GM19043 (cell line): ENCODE measurements at regions not wholly inside any gene's neighbourhood (a gene's known extent, or its start where the extent isn't known, plus 50 kb on each side); places are given as distances from the start of the nearest gene placed in this dataset.
"Not testable (repeated sequence)": the region's sequence is repeated elsewhere in the genome, so short reads cannot be mapped to it uniquely, and the experiment has no call there.

Source experiments
- ATAC-seq: cut with Tn5 transposase; IDR thresholded peaks from one replicate; pipeline ENCODE4 v1.9.1; 2021; ENCODE audit warnings: low read depth; ENCODE audit not compliant: unreplicated experiment

- no peak for ATAC-seq
Measured at GRCh38 chr2:234169674-234170073, 119.2 kb downstream of the SPP2 start.

DNA sequence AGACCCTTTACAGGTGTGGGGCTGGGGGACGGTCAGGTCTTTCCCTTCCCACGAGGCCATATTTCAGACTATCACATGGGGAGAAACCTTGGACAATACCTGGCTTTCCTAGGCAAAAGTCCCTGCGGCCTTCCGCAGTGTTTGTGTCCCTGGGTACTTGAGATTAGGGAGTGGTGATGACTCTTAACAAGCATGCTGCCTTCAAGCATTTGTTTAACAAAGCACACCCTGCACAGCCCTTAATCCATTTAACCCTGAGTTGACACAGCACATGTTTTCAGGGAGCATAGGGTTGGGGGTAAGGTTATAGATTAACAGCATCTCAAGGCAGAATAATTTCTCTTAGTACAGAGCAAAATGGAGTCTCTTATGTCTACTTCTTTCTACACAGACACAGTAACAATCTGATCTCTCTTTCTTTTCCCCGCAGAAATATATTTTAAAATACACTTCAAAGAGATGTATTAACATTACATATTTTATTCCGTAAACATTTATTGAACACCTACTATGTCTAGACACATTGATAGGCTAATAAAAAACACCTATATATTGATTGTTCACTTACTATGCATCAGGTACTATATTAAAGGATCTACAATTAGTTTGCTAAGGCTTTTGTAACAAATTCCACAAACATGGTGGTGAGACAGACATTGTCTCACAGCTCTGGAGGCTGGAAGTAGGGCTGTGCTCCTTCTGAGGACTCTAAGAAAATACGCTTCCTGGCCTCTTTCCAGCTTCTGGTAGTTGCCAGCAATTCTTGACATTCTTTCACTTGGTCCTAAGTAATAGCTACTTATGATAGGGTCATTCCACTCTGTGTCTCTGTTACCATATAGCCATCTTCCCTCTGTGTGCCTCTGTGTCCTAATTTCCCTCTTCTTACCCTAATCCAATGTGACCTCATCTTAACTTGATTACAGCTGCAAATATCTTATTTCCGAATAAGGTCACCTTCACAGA lies 118.4 kb downstream of the SPP2 start:
- ATAC-seq, result not testable (repeated sequence)

- no peak for ATAC-seq
Measured at GRCh38 chr2:234166531-234166930, 116.0 kb downstream of the SPP2 start.

DNA sequence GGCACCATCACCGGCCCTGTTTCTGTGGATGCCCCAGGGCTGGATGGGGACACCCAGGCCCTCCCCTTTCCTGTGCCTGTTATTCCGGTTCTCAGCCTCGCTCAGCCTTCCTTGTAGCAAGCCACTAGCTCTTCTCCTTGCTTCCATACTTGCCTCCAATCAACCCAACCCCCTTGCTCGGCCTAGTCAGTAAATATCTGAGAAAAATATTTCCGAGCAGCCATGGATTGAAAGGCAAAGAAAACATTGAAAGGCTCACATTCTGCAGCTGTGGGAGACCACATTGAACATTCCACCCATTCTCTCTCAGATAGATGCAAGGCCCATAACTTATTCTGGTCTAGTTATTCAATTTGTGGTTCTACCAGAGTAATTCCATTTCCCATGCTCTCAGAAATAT lies 114.9 kb downstream of the SPP2 start:
- no peak for ATAC-seq

DNA sequence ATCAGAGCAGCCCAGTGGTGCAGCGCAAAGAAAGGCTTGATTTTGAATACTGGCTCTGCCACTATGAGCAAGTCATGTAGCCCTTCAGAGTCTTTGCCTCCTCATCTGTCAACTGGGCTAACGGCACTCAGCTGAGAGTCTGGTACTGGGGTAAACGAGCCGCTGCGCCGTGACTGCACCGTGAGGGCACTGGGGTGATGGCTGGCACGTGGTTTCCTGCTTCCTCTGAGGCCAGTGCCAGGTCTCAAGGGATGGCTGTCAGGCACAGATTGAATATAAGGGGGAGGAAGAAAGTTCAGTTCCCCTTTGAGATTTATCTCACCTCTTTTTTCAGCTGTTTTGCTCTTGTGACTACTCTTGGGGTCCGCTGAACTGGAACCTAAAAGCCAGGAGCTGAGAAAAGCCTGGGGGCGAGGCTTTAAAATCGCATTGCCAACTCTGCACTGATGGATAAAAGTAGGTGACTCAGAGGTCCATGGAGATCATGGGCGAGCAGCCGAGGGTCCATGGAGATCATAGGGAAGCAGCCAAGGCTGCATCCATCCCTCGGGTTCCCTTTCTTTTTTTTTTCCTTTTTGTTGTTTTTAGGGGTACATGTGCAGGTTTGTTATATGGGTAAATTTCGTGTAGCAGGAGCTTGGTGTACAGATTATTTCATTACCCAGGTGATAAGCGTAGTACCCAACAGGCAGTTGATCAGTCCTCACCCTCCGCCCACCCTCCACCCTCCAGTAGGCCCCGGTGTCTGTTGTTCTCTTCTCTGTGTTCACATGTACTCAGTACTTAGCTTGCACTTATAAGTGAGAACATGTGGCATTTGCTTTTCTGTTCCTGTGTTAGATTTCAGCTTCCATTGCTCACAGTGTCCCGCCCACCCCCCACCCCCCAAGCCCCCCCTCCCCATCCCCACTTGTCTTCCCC lies 114.3 kb downstream of the SPP2 start:
- ATAC-seq, result peak; percentile 59

GRCh38 chr2:234163510-234164045 lies 113.1 kb downstream of the SPP2 start:
- no peak for ATAC-seq

GRCh38 chr2:234162861-234163260 lies 112.4 kb downstream of the SPP2 start:
- ATAC-seq, result no peak

- ATAC-seq, result no peak
Measured at GRCh38 chr2:234161932-234162331, 111.4 kb downstream of the SPP2 start.

- ATAC-seq, result no peak
Measured at GRCh38 chr2:234158812-234159211, 108.3 kb downstream of the SPP2 start.

GRCh38 chr2:234157817-234158588 lies 107.5 kb downstream of the SPP2 start:
- ATAC-seq, result no peak

- ATAC-seq, result no peak
Measured at GRCh38 chr2:234156326-234156725, 105.8 kb downstream of the SPP2 start.

DNA sequence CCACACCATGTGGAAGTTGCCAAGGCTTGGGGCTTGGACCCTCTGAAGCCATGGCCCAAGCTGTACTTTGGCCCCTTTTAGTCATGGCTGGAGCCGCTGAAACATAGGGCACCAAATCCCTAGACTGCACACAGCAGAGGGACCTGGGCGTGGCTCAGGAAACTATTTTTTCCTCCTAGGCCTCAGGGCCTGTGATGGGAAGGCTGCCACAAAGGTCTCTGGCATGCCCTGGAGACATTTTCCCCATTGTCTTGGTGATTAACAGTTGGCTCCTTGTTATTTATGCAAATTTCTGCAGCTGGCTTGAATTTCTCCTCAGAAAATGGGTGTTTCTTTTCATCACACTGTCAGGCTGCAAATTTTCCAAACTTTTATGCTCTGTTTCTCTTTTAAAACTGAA lies 102.3 kb downstream of the SPP2 start:
- ATAC-seq, result not testable (repeated sequence)

DNA sequence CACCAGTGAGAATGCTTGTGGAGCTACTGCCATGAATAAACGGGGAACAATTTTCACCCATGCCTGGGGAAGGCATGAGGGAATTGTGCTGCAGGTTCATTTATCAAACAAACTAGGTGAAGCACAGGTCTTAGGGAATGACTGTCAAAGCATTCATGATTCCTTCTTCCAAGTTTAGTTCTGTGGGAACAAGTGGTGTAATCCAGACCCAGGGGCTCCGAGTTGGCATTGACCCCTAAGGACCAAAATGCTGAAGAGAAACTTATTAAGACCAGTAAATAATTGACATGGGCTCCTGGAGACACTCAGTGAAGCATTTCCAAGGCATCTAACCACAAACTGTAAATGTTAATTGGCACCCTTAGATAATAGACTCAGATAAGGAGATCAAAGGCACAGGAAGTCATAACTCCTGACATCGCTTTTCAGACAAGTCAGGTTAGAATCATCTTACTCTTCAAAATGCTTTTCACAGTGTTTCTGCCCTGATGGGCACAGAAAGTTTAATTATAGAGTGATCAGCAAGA lies 96.9 kb downstream of the SPP2 start:
- ATAC-seq, result no peak

DNA sequence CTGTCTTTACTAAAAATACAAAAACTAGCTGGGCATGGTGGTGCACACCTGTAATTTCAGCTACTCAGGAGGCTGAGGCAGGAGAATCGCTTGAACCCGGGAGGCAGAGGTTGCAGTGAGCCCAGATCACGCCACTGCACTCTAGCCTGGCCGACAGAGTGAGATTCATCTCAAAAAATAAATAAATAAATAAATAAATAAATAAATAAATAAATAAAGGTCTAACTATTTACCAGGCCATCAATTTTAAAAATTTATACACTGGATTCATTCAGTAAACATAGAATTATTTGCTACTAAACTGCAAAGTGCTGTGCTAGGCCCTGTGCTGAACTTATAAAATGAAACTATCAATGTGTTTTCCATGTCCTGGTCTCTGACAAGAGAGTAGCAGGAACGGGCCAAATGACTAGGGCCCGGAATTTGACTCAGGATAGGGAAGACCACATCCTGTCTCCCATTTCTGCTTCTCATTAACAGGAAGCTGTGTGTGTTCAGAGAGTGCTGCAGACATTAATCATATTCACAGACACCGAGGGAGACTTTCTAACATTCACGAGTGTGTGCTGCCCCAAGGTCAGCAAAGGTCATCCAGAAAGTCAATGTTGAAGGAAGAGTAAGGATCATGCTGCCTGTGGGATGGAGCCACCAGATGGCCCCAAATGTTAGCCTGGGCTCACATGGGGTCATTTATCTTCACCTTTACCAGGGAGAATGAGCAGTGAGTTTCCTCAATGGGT lies 95.8 kb downstream of the SPP2 start:
- no peak for ATAC-seq

GRCh38 chr2:234145511-234145910 lies 95.0 kb downstream of the SPP2 start:
- ATAC-seq, result no peak

DNA sequence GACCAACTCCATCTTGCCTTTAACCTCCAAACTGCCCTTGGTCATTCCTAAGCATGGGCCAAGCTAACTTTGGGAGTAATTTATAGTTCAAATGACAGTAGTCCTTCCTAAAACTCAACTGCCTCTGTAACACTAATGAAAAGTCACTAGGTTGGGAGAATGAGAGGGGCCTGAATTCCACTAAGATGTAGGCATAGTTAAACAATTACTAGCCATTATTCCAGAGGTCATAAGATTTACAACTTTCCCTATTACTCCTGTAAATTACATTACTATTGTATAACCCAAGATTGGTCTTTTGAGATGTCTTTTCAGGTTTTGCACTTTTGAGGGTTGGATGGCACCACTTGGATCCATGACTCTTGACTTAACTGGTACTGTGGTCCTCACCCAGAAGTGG lies 94.6 kb downstream of the SPP2 start:
- no peak for ATAC-seq

- no peak for ATAC-seq
Measured at GRCh38 chr2:234143896-234144295, 93.4 kb downstream of the SPP2 start.

DNA sequence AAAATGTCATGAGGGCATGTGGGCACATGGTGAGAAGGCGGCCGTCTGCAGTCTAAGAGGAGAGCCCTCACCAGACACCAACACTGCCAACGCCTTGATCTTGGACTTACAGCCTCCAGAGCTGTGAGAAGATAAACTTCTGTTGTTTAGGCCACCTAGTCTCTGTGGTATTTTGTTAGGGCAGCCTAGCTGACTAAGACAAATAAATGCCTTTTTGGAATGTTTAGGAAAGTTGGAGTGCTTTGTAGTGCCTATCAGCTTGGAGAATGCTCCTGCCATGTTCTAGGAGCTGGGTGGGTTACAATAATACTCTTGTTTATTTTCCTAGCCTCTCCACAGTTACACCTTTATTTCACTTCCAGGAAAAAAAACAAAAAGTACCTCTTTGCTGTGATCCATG lies 92.0 kb downstream of the SPP2 start:
- no peak for ATAC-seq

- ATAC-seq, result no peak
Measured at GRCh38 chr2:234139755-234140154, 89.3 kb downstream of the SPP2 start.
